H9 (cell line): ENCODE measurements at regions not wholly inside any gene's neighbourhood (a gene's known extent, or its start where the extent isn't known, plus 50 kb on each side); places are given as distances from the start of the nearest gene placed in this dataset.
A peak's percentile ranks its signal among the peaks of the same experiment; 100 is the strongest.

Experiments
- DNase-seq: peaks from one replicate; pipeline ENCODE4 v3.0.0-alpha.2; 2017
- H2AFZ ChIP-seq: one replicate; pipeline ENCODE4 v1.6.1; 2013; ENCODE audit warnings: mild to moderate bottlenecking, low read length, control low read depth, moderate library complexity
- H2AK5ac ChIP-seq: 2 replicates; pipeline ENCODE4 v1.6.1; 2013; ENCODE audit warnings: low read length, control low read depth, mixed read lengths; ENCODE audit not compliant: insufficient read length
- H2BK120ac ChIP-seq: one replicate; pipeline ENCODE4 v1.6.1; 2013; ENCODE audit warnings: low read depth, mild to moderate bottlenecking, low read length, control low read depth, inconsistent platforms; ENCODE audit not compliant: poor library complexity, severe bottlenecking
- H2BK12ac ChIP-seq: 2 replicates; pipeline ENCODE4 v1.6.1; 2013; ENCODE audit warnings: low read length, control low read depth, mixed read lengths, low read depth; ENCODE audit not compliant: insufficient read length
- H2BK15ac ChIP-seq: 2 replicates; pipeline ENCODE4 v1.6.1; 2013; ENCODE audit warnings: low read depth, low read length, control low read depth
- H2BK20ac ChIP-seq: one replicate; pipeline ENCODE4 v1.6.1; 2013; ENCODE audit warnings: low read depth, mild to moderate bottlenecking, low read length, control low read depth, inconsistent platforms; ENCODE audit not compliant: poor library complexity, severe bottlenecking
- H2BK5ac ChIP-seq: 2 replicates; pipeline ENCODE4 v1.6.1; 2013; ENCODE audit warnings: low read length, control low read depth, mixed read lengths; ENCODE audit not compliant: insufficient read length
- H3K14ac ChIP-seq: 2 replicates; pipeline ENCODE4 v1.6.1; 2013; ENCODE audit warnings: low read length, control low read depth; ENCODE audit not compliant: insufficient read depth
- H3K18ac ChIP-seq: 2 replicates; pipeline ENCODE4 v1.6.1; 2013; ENCODE audit warnings: low read depth, mild to moderate bottlenecking, mixed read lengths, low read length, control low read depth; ENCODE audit not compliant: insufficient read length
- H3K23ac ChIP-seq: 2 replicates; pipeline ENCODE4 v1.6.1; 2013; ENCODE audit warnings: low read length, control low read depth, mixed read lengths, low read depth; ENCODE audit not compliant: insufficient read length
- H3K23me2 ChIP-seq: 2 replicates; pipeline ENCODE4 v1.6.1; 2013; ENCODE audit warnings: low read depth, mild to moderate bottlenecking, mixed read lengths, low read length, control low read depth; ENCODE audit not compliant: insufficient read length, poor library complexity, severe bottlenecking
- H3K27ac ChIP-seq: 2 replicates; pipeline ENCODE4 v1.5.1; 2013; ENCODE audit warnings: low read length, control low read depth, mixed read lengths, low read depth; ENCODE audit not compliant: insufficient read length
- H3K27me3 ChIP-seq: 2 replicates; pipeline ENCODE4 v1.6.1; 2013; ENCODE audit warnings: low read length, control low read depth, inconsistent platforms; ENCODE audit not compliant: insufficient read depth
- H3K4ac ChIP-seq: 2 replicates; pipeline ENCODE4 v1.6.1; 2013; ENCODE audit warnings: low read depth, mild to moderate bottlenecking, control low read depth, inconsistent platforms, low read length, moderate library complexity
- H3K4me1 ChIP-seq: 2 replicates; pipeline ENCODE4 v1.6.1; 2013; ENCODE audit warnings: low read length, control low read depth, inconsistent platforms; ENCODE audit not compliant: insufficient read depth
- H3K4me2 ChIP-seq: 2 replicates; pipeline ENCODE4 v1.6.1; 2013; ENCODE audit warnings: low read length, control low read depth, mixed read lengths; ENCODE audit not compliant: insufficient read length, insufficient read depth
- H3K56ac ChIP-seq: 2 replicates; pipeline ENCODE4 v1.6.1; 2013; ENCODE audit warnings: low read depth, mild to moderate bottlenecking, mixed read lengths, low read length, control low read depth; ENCODE audit not compliant: insufficient read length
- H3K79me1 ChIP-seq: 2 replicates; pipeline ENCODE4 v1.6.1; 2013; ENCODE audit warnings: low read depth, mild to moderate bottlenecking, moderate library complexity, low read length, control low read depth, inconsistent platforms; ENCODE audit not compliant: insufficient read depth, poor library complexity, severe bottlenecking
- H3K79me2 ChIP-seq: 2 replicates; pipeline ENCODE4 v1.6.1; 2013; ENCODE audit warnings: low read length, control low read depth, inconsistent platforms; ENCODE audit not compliant: insufficient read depth
- H3K9ac ChIP-seq: 2 replicates; pipeline ENCODE4 v1.6.1; 2013; ENCODE audit warnings: low read length, control low read depth, mixed read lengths; ENCODE audit not compliant: insufficient read length; ENCODE audit errors: extremely low read depth
- H3K9me3 ChIP-seq: one replicate; pipeline ENCODE4 v1.6.1; 2013; ENCODE audit warnings: low read depth, low read length, inconsistent platforms; ENCODE audit not compliant: control insufficient read depth
- H3T11ph ChIP-seq: one replicate; pipeline ENCODE4 v1.6.1; 2013; ENCODE audit warnings: mild to moderate bottlenecking, low read length, control low read depth, inconsistent platforms
- H4K20me1 ChIP-seq: one replicate; pipeline ENCODE4 v1.6.1; 2013; ENCODE audit not compliant: control insufficient read depth, insufficient read length, insufficient read depth
- H4K5ac ChIP-seq: 2 replicates; pipeline ENCODE4 v1.6.1; 2013; ENCODE audit warnings: low read depth, mild to moderate bottlenecking, mixed read lengths, low read length, control low read depth; ENCODE audit not compliant: insufficient read length
- H4K8ac ChIP-seq: replicated peaks from 2 replicates; pipeline ENCODE4 v1.6.1; 2013; ENCODE audit warnings: low read length, control low read depth, mixed read lengths, low read depth; ENCODE audit not compliant: insufficient read length
- H4K91ac ChIP-seq: 2 replicates; pipeline ENCODE4 v1.6.1; 2013; ENCODE audit warnings: low read depth, mild to moderate bottlenecking, moderate library complexity, mixed read lengths, low read length, control low read depth; ENCODE audit not compliant: insufficient read length
- H3K27ac Mint-ChIP-seq, 3 experiments: 2 replicates in 2 of 3; 3 replicates in 1 of 3; pipeline ENCODE4 v1.8.0; 2020 to 2021; ENCODE audit warnings: mixed read lengths in 3 of 3, mild to moderate bottlenecking in 1 of 3, moderate library complexity in 1 of 3
- H3K27me3 Mint-ChIP-seq: 2 replicates; pipeline ENCODE4 v1.8.0; 2021; ENCODE audit warnings: low read depth, mild to moderate bottlenecking, moderate library complexity, mixed read lengths
- H3K36me3 Mint-ChIP-seq, 3 experiments: 2 replicates in 2 of 3; 3 replicates in 1 of 3; pipeline ENCODE4 v1.8.0; 2020 to 2021; ENCODE audit warnings: low read depth in 3 of 3, mixed read lengths in 3 of 3; ENCODE audit not compliant: insufficient read depth in 1 of 3
- H3K4me1 Mint-ChIP-seq, 2 experiments: 2 replicates each; pipeline ENCODE4 v1.8.0; 2020; ENCODE audit warnings: mixed read lengths in 2 of 2
- H3K4me3 Mint-ChIP-seq, 2 experiments: 2 replicates in 1 of 2; 3 replicates in 1 of 2; pipeline ENCODE4 v1.8.0; 2020 to 2021; ENCODE audit warnings: mild to moderate bottlenecking in 2 of 2, mixed read lengths in 2 of 2, moderate library complexity in 1 of 2
- H3K9me3 Mint-ChIP-seq, 2 experiments: 2 replicates in 1 of 2; 3 replicates in 1 of 2; pipeline ENCODE4 v1.8.0; 2020; ENCODE audit warnings: mild to moderate bottlenecking in 2 of 2, mixed read lengths in 2 of 2, moderate library complexity in 1 of 2
- CTCF ChIP-seq: fragments of 200-600 bp; sonication (generic); conservative IDR thresholded peaks from 3 replicates; pipeline ENCODE4 v1.8.0; 2021; ENCODE audit warnings: antibody characterized with exemption, mild to moderate bottlenecking
- WGBS: extraction: QIAGEN DNeasy Blood & Tissue Kit; methylation state at CpG from one replicate; pipeline ENCODE4 v1.1.7; 2013; ENCODE audit warnings: missing lambda C conversion rate, low lambda C conversion rate, mixed read lengths; ENCODE audit not compliant: insufficient read length; ENCODE audit errors: extremely low coverage; 5-methylcytosine and 5-hydroxymethylcytosine counted together

DNA sequence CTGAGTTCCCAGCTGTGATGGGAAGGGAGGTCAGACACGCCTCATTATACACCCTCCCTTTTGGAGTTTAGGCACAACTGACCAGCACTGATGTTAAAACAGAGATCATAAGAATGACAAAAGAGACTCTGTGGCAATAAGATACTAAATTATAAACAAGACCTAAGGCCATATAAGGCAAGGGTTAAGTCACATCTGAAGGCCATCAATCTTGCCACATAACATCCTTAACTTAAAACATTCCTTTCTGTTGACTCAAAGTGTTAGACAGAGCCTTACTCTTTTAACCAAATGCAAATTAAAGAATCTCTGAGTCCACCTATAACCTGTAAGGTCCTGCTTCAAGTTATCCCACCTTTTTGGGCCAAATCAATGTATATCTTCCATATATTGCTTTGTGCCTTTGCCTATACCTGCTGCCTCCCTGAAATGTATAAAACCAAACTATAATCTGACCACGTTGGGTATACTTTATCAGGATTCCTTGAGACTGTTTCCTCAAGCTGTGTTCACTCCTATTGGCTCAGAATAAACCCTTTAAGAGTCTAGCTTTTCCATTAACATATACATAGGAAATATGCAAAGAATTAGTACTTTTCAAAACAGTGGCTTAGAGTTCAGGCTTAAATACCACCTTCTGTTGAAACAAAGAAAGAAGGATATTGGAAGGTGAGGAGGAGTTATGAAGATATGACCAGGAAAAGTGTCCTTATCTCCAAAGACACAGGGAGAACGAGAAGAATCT, 214.4 kb upstream of the PPP1R2C start:
- peak overlapping the region; percentile 54 for H3T11ph ChIP-seq
- H2BK12ac ChIP-seq: peak overlapping the region; percentile 86
- WGBS: no CpG with 5 or more reads among the region's 3 CpGs
- no peaks in the 10 kb centered on the region for H3K79me2 ChIP-seq
- H4K5ac ChIP-seq: no peak overlapping the region
- Mint-ChIP-seq H3K27me3 (no peaks in the 10 kb centered on the region), H3K4me1 (peaks cover 37 to 48% of the 10 kb centered on the region in 2 experiments), H3K9me3 (peaks cover 7 to 23% of the 10 kb centered on the region in 2 experiments; a peak in 4 of 5 replicates), H3K27ac (peak overlapping the region; percentile 76 to 94 (median 92); a peak in 6 of 7 replicates), H3K4me3 (no peak overlapping the region), H3K36me3 (peaks cover 0 to 17% (median 12%) of the 10 kb centered on the region in 3 experiments; a peak in 6 of 7 replicates)
- H2AK5ac ChIP-seq: no peak overlapping the region
- H3K27me3 ChIP-seq: no peaks in the 10 kb centered on the region
- H3K56ac ChIP-seq: no peak overlapping the region
- no peak overlapping the region for H3K14ac ChIP-seq
- H2BK15ac ChIP-seq: no peak overlapping the region
- H3K23me2 ChIP-seq: no peaks in the 10 kb centered on the region
- no peak overlapping the region for H2AFZ ChIP-seq
- TF ChIP-seq CTCF: no peak
- H2BK20ac ChIP-seq: peak overlapping the region; percentile 86
- H3K9me3 ChIP-seq: no peaks in the 10 kb centered on the region
- no peak overlapping the region for H3K9ac ChIP-seq
- H2BK5ac ChIP-seq: no peak overlapping the region
- peaks cover 5% of the 10 kb centered on the region; the same call in 1 of the 2 replicates for H3K4me1 ChIP-seq
- H4K20me1 ChIP-seq: no peaks in the 10 kb centered on the region
- no peak overlapping the region for H4K91ac ChIP-seq
- H3K18ac ChIP-seq: peak overlapping the region; percentile 44
- no peaks in the 10 kb centered on the region for H3K79me1 ChIP-seq
- peak overlapping the region; percentile 72 for H2BK120ac ChIP-seq
- no peak overlapping the region for H3K23ac ChIP-seq
- H3K27ac ChIP-seq: peak overlapping the region; percentile 93
- DNase-seq: no peak
- H3K4ac ChIP-seq: no peak overlapping the region; the same call in 1 of the 2 replicates
- no peak overlapping the region for H4K8ac ChIP-seq
- H3K4me2 ChIP-seq: no peak overlapping the region
